HAP-1 (cell line): ENCODE measurements at regions not wholly inside any gene's neighbourhood (a gene's known extent, or its start where the extent isn't known, plus 50 kb on each side); places are given as distances from the start of the nearest gene placed in this dataset.

Experiments
- DNase-seq, 2 experiments: peaks; one replicate each; pipeline ENCODE4 v3.0.0-alpha.2; 2016 to 2020; ENCODE audit warnings: low spot score in 2 of 2
- H3K27me3 ChIP-seq: fragments of 250-450 bp; sonication (Bioruptor Pico); 2 replicates; pipeline ENCODE4 v1.5.1; 2020; ENCODE audit warnings: low read depth, mild to moderate bottlenecking, moderate library complexity
- H3K36me3 ChIP-seq: fragments of 250-450 bp; sonication (Bioruptor Pico); replicated peaks from 2 replicates; pipeline ENCODE4 v1.5.1; 2020; ENCODE audit warnings: mild to moderate bottlenecking
- H3K4me1 ChIP-seq: fragments of 250-450 bp; sonication (Bioruptor Pico); 2 replicates; pipeline ENCODE4 v1.5.1; 2020; ENCODE audit warnings: mild to moderate bottlenecking
- H3K4me3 ChIP-seq: fragments of 250-450 bp; sonication (Bioruptor Pico); 2 replicates; pipeline ENCODE4 v1.5.1; 2020; ENCODE audit warnings: mild to moderate bottlenecking, moderate library complexity
- H3K9me3 ChIP-seq: fragments of 250-450 bp; sonication (Bioruptor Pico); 2 replicates; pipeline ENCODE4 v1.5.1; 2020; ENCODE audit warnings: mild to moderate bottlenecking, moderate library complexity
- in situ Hi-C: fragments of 300-500 bp; cut with MboI; formaldehyde crosslinking; loops from 3 replicates; pipeline ENCODE4 v1.14.3; 2020; ENCODE audit warnings: low sequenced_read_pairs, inconsistent platforms, mixed read lengths

DNA sequence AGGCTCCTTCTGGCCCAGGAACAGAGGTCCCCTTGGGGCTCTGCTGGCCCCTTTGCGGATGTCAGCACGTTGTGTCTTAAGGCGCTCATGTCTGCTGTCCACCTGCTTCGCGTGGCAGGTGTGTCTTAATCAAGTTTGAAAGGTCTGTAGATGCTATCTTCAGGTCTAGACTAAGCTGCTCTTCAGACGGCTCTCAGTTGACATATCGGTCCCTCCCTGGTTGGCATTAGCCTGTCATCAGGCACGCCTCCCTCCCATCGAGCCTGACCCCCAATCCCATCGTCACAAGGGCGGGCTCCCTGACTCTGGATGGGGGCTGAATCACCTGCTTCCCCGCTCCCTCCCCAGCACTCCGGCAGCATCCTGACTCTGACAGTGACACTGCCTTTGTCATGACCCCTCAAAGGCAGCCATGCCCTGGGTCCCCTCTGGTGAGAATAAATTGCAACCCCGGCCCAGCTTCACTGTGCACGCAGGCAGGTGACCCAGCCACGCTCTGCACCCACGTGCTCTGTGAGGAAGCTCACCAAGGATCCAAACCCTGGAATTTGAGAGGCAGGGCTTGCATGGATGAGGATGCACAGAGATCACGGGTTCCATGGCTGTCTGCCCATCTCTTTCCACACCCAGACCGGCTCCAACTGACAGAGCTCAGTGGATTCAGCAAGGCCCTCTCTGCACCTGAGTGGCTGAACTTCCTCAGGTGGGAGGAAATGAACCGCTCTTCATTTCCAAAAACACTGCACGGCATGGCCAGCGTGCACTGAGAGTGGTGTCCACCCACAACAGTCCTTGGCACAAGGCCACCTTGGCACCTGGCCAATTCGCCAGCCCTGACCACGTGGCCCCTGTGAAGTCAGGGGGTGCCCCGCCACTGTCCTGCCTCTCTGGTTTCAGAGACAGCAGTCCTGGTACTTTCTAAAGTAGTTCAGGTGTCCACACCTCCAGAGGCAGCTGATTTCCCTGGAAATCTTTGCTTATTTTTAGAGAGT, 110.2 kb upstream of the GPC1 start:
- no peaks in the 10 kb centered on the region for H3K27me3 ChIP-seq
- no peaks in the 10 kb centered on the region for H3K4me1 ChIP-seq
- H3K36me3 ChIP-seq = no peaks in the 10 kb centered on the region
- H3K4me3 ChIP-seq = no peak overlapping the region
- no peaks in the 10 kb centered on the region for H3K9me3 ChIP-seq
- in situ Hi-C loops = no loop called here
- no peak for DNase-seq

DNA sequence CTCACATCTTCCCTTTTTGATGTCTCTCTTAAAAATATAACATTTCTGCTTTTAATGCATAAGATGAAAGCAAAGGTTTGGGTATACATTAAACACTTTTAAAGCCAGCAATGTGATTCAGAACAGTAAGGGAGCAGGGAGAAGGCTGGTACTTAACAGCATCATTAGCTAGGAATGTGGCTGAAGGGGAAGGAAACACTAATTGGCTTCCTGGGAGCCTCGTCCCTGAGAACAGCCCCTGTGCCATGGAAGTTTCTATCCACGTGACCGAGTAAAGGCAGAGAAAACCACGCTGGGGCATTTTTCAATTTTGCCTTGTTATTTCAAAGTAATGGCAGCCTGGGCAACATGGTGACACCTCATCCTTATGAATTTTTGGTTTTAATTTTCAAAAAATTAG, 109.2 kb upstream of the GPC1 start:
- H3K9me3 ChIP-seq = no peaks in the 10 kb centered on the region
- in situ Hi-C loops = no loop called here
- no peaks in the 10 kb centered on the region for H3K27me3 ChIP-seq
- no peak overlapping the region for H3K4me3 ChIP-seq
- no peaks in the 10 kb centered on the region for H3K36me3 ChIP-seq
- H3K4me1 ChIP-seq = no peaks in the 10 kb centered on the region
- DNase-seq = no peak

- DNase-seq = no peak
- H3K36me3 ChIP-seq = no peaks in the 10 kb centered on the region
- H3K4me1 ChIP-seq = no peaks in the 10 kb centered on the region
- no peaks in the 10 kb centered on the region; the same call in 1 of the 2 replicates for H3K27me3 ChIP-seq
- H3K4me3 ChIP-seq = no peak overlapping the region
- in situ Hi-C loops = no loop called here
- H3K9me3 ChIP-seq = no peaks in the 10 kb centered on the region
Observed at GRCh38 chr2:240326886-240327285, 108.6 kb upstream of the GPC1 start.

GRCh38 chr2:240327566-240327965, 107.9 kb upstream of the GPC1 start:
- Histone ChIP-seq H3K27me3 (no peaks in the 10 kb centered on the region; the same call in 1 of the 2 replicates), H3K4me1 (no peaks in the 10 kb centered on the region), H3K36me3 (no peaks in the 10 kb centered on the region), H3K9me3 (no peaks in the 10 kb centered on the region; the same call in 1 of the 2 replicates), H3K4me3 (no peak overlapping the region)
- in situ Hi-C loops = no loop called here
- peak in 1 of 2 experiments; percentile 15 for DNase-seq

- Histone ChIP-seq H3K27me3 (no peaks in the 10 kb centered on the region; the same call in 1 of the 2 replicates), H3K4me1 (no peaks in the 10 kb centered on the region), H3K36me3 (no peaks in the 10 kb centered on the region), H3K4me3 (no peak overlapping the region), H3K9me3 (no peaks in the 10 kb centered on the region; the same call in 1 of the 2 replicates)
- in situ Hi-C loops = no loop called here
- DNase-seq = no peak
Observed at GRCh38 chr2:240328526-240328925, 106.9 kb upstream of the GPC1 start.

DNA sequence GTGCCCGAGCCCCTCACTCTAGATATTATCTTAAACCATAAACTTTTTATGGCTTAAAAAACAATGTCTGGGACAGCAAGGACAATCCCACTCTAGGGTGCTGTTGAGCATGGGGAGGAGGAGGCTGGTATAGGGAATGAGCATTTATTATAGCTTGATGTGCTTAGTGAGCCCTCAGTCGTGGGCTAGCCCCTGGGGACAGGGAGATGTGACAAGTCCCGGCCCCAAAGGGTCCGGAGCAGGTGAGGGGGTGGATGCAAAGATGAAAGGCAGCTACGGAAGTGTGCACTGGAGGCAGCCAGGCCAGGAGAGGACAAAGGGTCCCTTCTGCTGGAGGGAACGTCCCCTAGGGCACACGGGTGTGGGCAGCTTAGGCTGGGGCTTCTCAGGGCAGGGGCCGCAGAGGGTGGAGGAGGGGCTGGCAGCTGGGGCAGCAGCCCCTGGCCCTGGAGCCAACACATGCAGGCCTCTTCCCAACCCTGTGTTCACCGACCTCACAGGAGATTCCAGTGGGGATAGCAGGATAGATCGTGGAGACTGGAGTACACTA, 106.3 kb upstream of the GPC1 start:
- no peak overlapping the region for H3K4me3 ChIP-seq
- in situ Hi-C loops = no loop called here
- H3K36me3 ChIP-seq = no peaks in the 10 kb centered on the region
- no peaks in the 10 kb centered on the region; the same call in 1 of the 2 replicates for H3K9me3 ChIP-seq
- no peaks in the 10 kb centered on the region; the same call in 1 of the 2 replicates for H3K27me3 ChIP-seq
- H3K4me1 ChIP-seq = no peaks in the 10 kb centered on the region
- no peak for DNase-seq

GRCh38 chr2:240329778-240330177, 105.7 kb upstream of the GPC1 start:
- in situ Hi-C loops = no loop called here
- no peaks in the 10 kb centered on the region for H3K36me3 ChIP-seq
- no peaks in the 10 kb centered on the region for H3K4me1 ChIP-seq

DNA sequence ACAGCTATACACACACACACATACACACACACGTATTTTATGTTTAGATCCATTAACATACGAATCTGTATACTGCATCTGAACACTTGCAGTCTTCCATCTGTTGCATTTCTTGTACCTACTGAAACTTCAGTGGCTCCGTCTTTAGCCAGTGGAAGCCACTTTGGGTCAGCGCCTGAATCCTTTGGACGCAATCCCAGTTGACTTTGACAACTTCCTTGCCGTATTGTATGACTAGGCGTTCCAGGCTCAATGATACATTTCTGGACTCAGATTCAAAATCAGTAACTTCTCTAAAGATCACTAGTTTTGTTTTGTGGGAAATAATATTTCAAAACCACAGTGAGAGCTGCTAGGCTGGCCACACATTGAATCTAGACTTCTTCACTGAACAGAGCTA, 101.5 kb upstream of the GPC1 start:
- Histone ChIP-seq H3K4me3 (no peak overlapping the region), H3K27me3 (peaks cover 7% of the 10 kb centered on the region), H3K9me3 (no peaks in the 10 kb centered on the region; the same call in 1 of the 2 replicates), H3K36me3 (no peaks in the 10 kb centered on the region), H3K4me1 (no peaks in the 10 kb centered on the region)
- in situ Hi-C loops = no loop called here
- DNase-seq = no peak

More at GRCh38 chr2:240329778-240330177, 105.7 kb upstream of the GPC1 start:
- Histone ChIP-seq H3K27me3 (peaks cover 2% of the 10 kb centered on the region), H3K4me3 (no peak overlapping the region), H3K9me3 (no peaks in the 10 kb centered on the region; the same call in 1 of the 2 replicates)
- no peak for DNase-seq

- no peak for DNase-seq
- H3K4me1 ChIP-seq = no peaks in the 10 kb centered on the region
- H3K4me3 ChIP-seq = no peak overlapping the region
- peaks cover 7% of the 10 kb centered on the region for H3K27me3 ChIP-seq
- H3K9me3 ChIP-seq = no peaks in the 10 kb centered on the region; the same call in 1 of the 2 replicates
- in situ Hi-C loops = no loop called here
- H3K36me3 ChIP-seq = no peaks in the 10 kb centered on the region
Observed at GRCh38 chr2:240335061-240335460, 100.4 kb upstream of the GPC1 start.

GRCh38 chr2:240336820-240337427, 98.5 kb upstream of the GPC1 start:
- DNase-seq = no peak
- H3K27me3 ChIP-seq = peaks cover 7% of the 10 kb centered on the region; the same call in 1 of the 2 replicates
- in situ Hi-C loops = no loop called here
- no peaks in the 10 kb centered on the region; the same call in 1 of the 2 replicates for H3K9me3 ChIP-seq
- H3K4me1 ChIP-seq = no peaks in the 10 kb centered on the region
- H3K4me3 ChIP-seq = no peak overlapping the region
- no peaks in the 10 kb centered on the region for H3K36me3 ChIP-seq

- Histone ChIP-seq H3K9me3 (no peaks in the 10 kb centered on the region), H3K4me1 (no peaks in the 10 kb centered on the region), H3K27me3 (peaks cover 7% of the 10 kb centered on the region; the same call in 1 of the 2 replicates), H3K4me3 (no peak overlapping the region), H3K36me3 (no peaks in the 10 kb centered on the region)
- in situ Hi-C loops = no loop called here
- DNase-seq = no peak
Observed at GRCh38 chr2:240338274-240338673, 97.2 kb upstream of the GPC1 start.

DNA sequence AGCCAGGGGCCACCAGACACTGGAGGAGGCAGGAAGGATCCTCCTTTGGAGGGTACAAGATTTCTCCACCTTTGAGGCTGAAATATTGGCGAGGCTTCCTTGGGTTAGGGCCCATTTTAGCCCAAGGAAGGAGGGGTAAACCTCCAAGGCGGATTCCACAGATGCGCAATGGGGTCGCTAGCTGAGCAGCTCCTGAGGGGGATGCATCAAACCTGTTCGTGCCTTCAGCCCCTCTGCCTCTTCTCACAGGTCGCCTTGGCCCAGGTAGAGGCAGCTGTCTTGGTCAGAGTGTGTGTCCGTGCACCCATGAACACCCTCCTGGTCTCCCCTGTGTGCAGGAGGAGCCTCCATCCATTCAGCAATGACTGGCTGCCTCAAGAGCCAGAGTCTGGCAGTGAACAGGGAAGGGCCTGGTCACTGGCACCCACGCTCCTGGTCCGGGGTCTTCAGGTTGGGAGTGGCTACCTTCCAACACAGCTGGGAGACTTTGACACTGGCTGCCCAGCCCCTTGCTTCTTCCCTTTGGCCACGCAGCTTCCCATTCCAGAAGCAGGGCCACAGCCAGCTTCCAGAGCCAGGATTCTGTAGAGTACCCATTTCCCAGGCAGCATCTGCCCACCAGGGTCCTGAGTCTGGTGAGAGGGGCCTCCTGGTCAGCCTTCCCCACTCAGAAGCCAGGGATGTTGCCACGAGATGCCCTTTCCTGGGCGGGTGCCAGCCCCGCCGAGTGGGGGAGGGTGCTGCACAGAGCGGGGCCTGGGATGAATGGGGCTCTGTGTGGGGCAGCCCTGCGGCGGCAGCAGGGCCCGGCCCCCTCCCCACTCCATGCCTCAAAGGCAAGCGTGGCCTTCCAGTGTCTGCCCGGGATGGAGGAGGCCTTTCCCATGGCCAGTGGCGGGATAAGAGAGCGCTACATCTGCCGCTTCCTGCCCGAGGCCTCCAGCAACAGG, 95.8 kb upstream of the GPC1 start:
- no peak for DNase-seq
- H3K9me3 ChIP-seq = no peaks in the 10 kb centered on the region
- in situ Hi-C loops = no loop called here
- peaks cover 6% of the 10 kb centered on the region; the same call in 1 of the 2 replicates for H3K27me3 ChIP-seq
- H3K4me3 ChIP-seq = no peak overlapping the region
- H3K4me1 ChIP-seq = no peaks in the 10 kb centered on the region
- no peaks in the 10 kb centered on the region for H3K36me3 ChIP-seq

DNA sequence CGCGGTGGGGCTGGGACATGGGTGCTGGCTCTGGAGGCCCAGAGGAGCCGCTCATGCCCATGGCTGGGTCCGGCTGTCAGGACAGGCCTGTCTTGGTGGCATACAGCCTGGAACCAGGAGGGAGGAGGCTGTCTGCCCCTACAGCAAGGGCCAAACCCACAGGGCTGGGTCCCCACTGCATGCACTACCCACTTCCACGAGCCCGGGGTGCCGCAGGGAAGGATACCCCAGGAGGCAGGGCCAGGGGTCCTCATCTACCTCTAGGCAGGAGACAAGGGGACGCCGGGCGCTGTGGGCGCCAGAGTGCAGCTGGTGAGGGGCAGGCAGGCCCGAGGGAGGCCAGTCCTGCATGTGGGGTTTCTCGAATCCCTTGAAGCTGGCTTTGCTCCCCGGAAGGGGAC, 95.1 kb upstream of the GPC1 start:
- H3K27me3 ChIP-seq = no peaks in the 10 kb centered on the region; the same call in 1 of the 2 replicates
- no peaks in the 10 kb centered on the region for H3K9me3 ChIP-seq
- H3K4me3 ChIP-seq = no peak overlapping the region
- in situ Hi-C loops = no loop called here
- no peaks in the 10 kb centered on the region for H3K36me3 ChIP-seq
- H3K4me1 ChIP-seq = no peaks in the 10 kb centered on the region
- DNase-seq = no peak
